Cardiac fibroblast (primary cell): ENCODE measurements at regions not wholly inside any gene's neighbourhood (a gene's known extent, or its start where the extent isn't known, plus 50 kb on each side); places are given as distances from the start of the nearest gene placed in this dataset.

Experiments
- DNase-seq, 2 donors: peaks; one replicate each; pipeline versions ENCODE4 v3.0.0 to v3.0.0-alpha.2; 2010; ENCODE audit warnings: low read depth in 2 of 2
- H3K4me3 ChIP-seq, 2 donors: replicated peaks in 1 of 2; 1 replicate in 1 of 2; 2 replicates in 1 of 2; pipeline ENCODE4 v1.5.1; 2011; ENCODE audit warnings: low read depth in 2 of 2, low read length in 2 of 2, mild to moderate bottlenecking in 2 of 2, moderate library complexity in 1 of 2
- TF ChIP-seq, protein P1 (sequence below): IDR thresholded peaks from one replicate; pipeline ENCODE4 v1.5.1; 2011; ENCODE audit warnings: low read depth, mild to moderate bottlenecking, low read length, inconsistent platforms

DNA sequence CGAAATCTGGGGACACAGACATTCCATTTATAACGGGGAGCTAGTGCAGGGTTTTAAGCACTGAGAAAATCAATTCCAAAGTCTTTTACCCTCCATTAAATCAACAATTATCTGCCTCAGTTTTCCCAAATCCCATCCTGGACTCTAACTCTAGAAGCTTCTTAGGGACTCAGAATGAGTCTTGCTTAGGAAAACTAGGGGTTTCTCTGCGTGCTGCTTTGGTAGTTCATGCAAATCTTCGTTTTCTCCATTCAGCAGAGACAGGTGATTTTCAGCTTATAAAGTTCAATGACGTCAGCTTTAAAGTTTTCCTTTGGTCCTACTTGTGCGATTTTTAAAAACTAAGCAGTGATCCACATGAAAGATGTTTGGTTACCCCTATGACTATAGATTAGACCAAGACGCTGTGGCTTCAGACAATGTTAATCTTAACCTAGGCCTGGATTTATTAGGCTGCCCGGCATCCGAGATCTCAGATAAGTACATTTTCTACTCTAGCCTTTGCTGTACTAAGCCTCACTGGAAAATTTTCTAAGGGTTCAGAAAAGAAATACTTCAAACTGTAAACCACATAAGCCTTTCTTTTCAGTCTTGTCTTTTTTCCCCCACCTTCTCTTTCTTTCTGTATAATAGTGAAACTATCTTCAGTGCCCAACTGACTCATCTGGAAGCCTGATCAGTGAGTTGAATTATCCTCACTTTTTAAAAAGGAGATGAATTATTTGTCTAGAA, 121.4 kb upstream of the GATB start:
- H3K4me3 ChIP-seq, result no peak overlapping the region
- DNase-seq, result no peak
- TF ChIP-seq, protein P1, sequence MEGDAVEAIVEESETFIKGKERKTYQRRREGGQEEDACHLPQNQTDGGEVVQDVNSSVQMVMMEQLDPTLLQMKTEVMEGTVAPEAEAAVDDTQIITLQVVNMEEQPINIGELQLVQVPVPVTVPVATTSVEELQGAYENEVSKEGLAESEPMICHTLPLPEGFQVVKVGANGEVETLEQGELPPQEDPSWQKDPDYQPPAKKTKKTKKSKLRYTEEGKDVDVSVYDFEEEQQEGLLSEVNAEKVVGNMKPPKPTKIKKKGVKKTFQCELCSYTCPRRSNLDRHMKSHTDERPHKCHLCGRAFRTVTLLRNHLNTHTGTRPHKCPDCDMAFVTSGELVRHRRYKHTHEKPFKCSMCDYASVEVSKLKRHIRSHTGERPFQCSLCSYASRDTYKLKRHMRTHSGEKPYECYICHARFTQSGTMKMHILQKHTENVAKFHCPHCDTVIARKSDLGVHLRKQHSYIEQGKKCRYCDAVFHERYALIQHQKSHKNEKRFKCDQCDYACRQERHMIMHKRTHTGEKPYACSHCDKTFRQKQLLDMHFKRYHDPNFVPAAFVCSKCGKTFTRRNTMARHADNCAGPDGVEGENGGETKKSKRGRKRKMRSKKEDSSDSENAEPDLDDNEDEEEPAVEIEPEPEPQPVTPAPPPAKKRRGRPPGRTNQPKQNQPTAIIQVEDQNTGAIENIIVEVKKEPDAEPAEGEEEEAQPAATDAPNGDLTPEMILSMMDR, result no peak

DNA sequence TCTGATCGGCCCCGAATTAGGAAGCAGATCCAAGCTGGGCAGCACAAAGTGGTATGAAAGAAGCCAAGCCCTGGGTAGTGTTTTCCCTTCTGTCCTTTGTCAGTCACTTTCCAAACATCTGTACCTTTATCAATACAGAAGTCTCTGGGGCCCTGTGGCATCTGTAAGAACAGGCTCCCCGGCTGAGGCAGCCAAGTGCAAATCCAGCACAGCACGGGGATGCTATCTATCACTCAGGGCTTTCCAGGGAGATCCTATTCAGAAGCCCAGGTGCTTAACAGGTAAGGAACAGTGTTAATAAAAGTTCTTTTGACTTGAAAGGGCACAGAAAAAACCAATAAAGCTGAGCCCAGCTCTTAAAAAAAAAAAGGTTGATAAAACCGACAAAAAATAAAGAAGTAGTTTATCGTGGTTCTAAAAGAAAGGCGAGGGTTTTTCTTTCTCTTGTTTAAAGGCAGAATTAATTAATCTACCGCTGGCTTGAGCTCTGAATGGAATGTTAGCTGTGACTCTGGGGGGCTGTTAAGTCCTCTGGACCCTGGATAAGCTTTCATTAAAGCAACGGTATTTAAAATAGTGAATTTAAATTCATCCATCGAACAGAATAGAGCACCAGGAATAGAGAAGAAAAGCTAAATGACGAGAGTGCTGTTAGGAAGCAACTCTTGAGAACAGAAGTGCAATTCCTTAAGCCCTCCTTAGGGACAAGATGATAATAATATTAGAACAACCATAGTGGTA, 119.1 kb upstream of the GATB start:
- no peak for DNase-seq
- TF ChIP-seq, protein P1, result no peak

DNA sequence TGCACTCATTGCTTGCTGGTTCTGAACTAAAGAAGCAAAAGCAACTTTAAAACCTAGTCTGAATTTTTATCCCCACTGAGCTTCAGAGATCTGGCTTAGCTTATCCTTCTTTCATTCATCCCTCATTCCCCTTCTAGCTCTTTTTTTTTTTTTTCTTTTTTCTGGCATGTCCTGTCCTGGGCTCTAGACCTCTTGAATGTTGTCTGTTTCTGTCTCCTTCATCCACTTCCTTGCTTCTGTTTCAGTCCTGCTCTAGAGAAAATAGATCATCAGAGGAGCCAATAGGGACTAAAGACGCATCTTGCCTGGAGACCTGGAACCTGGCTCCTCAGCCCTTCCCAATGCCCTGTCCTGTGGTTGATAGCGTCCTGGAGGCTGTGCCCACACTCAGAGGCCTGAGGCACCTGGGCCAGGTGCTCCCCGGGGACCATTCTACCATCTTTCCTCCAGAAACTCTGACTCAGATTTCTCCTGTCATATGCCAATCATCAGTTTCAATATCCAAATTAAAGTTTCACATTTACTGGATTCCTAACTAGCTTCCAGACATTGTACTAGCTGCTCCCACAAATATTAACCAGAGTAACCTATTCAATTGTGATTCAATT, 115.7 kb upstream of the GATB start:
- DNase-seq, result no peak
- TF ChIP-seq, protein P1, result no peak
- H3K4me3 ChIP-seq, result no peak overlapping the region

More for the DNA sequence above, 119.1 kb upstream of the GATB start:
- no peak overlapping the region for H3K4me3 ChIP-seq

DNA sequence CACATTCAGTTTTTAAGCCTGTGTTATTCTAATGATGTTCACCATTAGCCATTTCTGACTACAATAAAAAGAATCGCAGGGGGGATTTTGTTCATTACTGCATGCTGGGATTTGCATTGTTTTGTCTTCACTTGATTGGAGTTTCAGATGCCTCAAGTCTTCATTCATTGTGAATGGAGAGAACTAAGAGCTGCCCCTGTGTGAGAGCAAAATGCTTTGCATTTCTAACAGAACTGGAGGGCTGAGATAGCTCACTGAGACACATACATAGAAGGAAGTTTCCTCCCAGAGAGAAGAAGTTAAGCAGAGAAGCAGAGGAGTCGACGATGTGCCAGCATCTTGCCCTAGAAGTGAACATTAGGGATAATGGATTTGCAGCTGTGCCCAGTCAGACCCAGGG, 113.5 kb upstream of the GATB start:
- DNase-seq, result no peak
- TF ChIP-seq, protein P1, result no peak

DNA sequence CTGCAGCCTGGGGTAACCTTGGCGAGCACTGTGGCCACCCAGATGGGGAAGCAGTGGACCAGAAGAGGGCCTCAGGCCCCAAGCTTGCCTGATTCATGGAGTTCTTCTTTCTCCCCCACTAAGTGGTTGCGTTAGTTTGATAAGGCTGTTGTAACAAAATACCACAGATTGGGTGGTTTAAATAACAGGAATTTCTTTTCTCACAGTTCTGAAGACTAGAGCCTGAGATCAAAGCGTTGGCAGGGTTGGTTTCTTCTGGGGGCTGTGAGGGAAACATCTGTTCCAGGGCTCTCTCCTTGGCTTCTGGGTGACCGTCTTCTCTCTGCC, 105.7 kb upstream of the GATB start:
- H3K4me3 ChIP-seq, result no peak overlapping the region
- TF ChIP-seq, protein P1, result no peak
- DNase-seq, result peak in 1 of 2 donors; percentile 17

More for the DNA sequence above, 113.5 kb upstream of the GATB start:
- H3K4me3 ChIP-seq, result no peak overlapping the region

DNA sequence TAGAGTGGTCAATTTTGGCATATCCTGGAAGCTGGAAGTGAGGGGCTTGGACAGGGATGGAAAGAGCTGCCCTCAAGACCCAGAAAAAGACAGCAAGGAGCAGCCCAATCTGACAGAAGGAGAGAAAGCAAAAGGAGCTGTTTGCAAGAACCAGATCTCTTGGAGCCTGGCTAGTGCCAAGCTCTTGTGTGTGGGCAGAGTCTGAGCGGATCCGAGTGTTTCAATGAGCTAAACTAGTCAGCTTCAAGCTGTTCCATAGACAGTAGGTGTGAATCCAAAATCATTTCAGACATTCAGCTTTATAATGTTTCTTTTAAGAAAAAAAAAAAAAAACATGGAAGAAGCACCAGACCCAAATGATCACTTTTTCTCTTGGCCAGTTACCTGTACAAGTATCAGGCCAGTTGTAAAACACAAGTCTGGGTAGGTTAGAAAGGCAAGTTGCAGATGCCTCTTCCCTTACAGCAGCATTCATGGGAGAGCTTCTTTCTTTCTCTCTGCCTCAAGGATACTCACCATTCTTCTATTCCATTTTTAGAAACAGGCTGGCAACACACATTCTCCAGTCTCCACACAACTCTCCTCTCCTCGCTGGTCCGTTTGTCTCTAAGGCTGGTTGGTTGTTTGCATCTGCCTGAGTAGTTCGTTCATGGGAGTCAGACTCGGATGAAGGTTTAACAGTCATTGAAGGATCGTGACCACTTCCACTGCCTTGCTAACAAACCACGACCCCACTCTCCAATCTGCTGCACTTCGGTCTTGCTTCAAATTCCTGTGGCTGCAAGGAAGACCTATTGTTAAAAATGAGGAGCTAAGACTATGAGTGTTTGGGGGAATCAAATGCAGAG, 105.2 kb upstream of the GATB start:
- TF ChIP-seq, protein P1, result no peak
- H3K4me3 ChIP-seq, result no peak overlapping the region
- no peak for DNase-seq
